ENCODE measurements at regions not wholly inside any gene's neighbourhood (a gene's known extent, or its start where the extent isn't known, plus 50 kb on each side); places are given as distances from the start of the nearest gene placed in this dataset.

DNA sequence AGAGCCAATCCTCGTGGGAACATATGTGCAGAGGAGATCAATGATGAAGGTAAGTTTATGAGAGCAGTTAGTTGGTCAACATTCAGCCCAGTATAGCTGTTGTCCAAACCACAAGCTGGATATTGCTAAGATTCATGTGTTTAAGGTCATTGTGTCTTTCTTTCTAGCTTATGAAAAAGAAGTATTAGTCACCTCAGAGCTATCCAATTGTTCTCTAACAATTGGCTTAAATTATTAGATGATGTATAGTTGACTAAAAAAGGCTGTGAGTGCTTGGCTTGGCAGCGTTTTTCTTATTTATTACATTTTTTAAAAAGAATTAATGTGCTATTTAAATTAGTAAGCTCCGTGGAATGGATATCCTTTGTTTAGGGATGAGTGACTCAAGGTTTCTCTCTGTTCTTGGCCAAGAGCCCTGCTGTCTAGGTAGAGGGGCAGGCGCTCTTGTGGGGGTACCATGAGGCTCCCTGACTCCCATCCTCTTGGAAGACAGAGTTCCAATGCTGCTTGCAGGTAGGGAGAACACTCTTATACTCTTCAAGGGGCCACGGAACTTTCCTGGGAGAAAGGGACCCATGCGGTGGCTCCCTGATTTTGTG is 487.4 kb downstream of the IRX1 start:
- DNase-seq: peak; percentile 80

DNA sequence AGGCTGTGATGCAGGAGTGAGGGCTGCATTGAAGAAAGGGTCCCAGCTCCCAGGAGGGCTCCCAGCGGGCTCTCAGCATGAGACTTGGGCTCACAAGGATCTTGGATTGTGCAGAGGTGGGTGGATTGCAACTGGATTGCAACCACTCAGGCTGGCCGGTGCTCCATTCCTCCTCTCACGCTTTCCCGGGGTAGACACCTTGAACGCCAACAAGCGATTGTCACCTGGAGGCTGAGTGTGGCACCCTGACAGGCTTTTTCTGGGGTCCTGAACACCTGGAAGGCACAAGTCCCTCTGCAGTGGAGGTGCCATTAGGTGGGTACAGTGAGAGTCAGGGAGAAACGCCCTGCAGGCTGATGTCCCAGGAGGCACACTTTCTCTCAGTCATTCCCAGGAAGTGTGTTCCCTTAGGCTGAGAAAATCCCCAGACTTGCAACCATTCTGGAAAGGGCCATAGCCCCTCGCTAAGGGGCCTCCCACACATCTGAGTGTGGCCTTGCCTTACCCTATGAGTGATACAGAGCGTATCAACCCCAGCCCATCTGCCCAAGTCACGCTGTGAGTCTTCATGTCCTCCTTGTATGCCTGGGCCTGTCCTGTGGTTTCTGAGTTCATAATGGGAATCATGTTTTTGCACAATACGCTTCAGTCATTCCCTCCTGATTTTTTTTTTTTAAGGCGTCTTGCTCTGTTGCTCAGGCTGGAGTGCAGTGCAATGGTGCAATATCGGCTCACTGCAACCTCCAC is 488.1 kb downstream of the IRX1 start:
- DNase-seq: peak; percentile 69

DNA sequence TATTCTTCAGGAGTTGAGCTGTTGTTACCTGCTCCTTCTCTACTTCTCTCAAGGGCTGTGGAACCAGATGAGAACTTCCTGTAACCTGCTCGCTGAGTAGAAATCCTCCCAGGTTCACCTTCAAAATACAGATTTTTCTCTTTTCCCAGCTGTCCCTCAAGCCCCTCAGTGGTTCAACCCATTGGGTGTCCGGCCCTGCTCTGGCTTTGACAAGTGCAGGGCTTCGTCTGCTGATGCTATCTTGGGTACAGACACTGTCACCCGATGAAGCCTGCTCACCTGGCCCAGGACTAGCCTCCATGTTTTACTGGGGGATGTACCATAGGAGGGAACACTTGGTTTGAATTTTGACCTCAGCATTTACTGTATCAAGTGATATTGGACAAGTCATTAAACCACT is 490.4 kb downstream of the IRX1 start:
- no peak for DNase-seq

DNA sequence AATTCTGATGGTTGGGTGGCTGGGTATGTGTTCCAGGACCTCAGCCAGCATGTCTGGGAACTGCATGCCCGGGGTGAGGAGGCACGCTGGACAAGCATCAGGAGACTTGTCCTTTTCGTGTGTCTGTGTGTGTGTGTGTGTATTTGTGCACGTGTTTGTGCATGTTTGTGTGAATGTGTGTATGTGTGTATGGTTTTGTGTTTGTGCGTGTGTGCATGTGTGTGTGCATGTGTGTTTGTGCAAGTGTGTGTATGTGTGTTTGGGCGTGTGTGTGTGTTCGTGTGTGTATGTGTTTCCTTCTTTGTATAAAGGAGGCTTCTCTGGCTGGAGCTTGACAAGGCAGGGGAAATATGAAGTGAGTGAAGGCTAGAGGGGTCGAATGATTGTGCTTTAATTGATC is 491.5 kb downstream of the IRX1 start:
- DNase-seq: no peak

DNA sequence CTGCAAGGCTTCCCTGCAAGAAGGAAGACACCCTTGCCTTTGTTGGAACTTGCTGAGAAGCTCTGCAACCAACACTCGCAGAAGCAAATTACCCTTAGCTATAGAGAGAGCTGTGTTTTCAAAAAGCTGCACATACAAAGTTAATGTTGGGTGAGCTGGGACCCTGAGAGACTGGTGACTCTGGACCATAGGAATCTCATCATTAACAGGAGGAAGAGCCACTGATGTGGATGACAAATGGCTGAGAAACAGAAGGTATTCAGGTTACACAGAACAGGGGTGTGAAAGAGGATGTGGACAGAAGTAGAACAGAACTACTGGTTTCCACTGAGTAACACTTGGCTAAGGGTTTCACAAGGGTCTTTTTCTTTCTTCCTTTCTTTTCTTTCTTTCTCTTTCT is 493.5 kb downstream of the IRX1 start:
- DNase-seq: peak; percentile 76

DNA sequence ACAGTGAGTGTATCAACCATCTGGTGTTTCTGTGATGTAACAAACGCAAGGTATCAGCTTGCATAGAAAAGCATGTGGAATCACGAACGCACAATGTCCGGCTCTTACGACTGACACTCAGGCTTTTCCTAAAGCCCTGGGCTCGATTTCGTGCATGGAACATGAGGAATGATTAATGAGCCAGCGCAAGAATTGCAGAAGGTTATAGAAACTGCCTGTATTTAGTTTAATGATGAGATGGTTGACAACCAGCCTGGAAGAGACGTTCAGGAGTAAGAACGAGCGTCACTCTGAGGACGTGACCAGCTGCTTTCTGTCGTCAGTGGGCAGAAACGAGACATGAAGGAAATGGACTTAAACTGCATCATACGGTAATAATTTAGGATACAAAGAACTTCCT is 497.6 kb downstream of the IRX1 start:
- DNase-seq: peak; percentile 57

DNA sequence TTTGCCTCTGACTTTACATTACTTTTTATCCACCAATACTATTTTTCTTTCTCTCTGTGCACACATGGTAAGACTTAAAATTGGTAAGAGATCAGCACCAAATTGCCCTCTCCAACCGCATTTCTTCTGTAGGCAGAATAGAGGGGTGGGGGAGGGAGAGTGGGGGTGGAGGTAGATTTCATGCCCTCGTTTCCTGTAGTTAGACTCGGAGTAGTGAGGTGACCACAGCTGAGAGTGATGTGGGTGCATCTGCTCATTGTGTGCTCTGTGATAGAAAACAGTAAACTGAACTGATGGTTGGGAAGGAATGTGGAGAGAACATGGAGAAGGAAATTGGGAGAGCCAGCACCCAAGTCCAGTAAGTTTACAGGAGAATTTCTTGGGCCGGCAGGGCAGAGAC is 498.3 kb downstream of the IRX1 start:
- no peak for DNase-seq

DNA sequence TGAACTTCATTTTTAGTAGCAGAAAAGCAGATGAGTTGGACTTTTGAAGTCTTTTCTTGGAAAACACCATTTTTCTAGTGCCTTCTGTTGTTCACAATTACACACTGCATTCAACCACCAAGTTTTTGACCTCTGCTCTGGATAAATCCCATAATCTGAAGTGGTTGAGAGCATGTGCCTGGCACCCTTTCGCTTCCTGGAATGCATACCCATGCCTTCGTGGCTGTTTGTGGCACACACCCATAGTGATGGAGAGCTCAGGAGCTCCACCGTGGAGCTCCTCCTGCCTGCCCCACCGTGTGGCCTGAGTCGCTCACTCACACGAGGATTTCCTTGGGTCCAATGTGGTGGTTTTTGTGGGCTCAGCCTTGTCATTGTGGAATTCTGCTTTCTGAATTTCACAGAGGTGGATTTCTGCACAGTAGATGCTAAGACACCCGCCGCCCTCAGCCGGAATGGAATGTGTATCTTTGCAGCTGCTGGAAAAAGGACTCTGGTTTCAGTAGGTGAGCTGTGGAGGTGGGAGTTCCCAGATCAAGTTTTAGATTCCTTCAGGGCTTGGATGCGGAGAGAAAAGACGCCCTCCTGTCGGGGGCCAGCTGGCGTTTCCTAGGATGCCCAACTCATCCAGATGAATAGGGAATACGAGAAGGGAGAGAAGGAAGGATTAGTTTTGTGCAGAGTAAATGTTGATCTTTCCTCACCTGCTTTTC is 500.4 kb downstream of the IRX1 start:
- peak; percentile 23 for DNase-seq

DNA sequence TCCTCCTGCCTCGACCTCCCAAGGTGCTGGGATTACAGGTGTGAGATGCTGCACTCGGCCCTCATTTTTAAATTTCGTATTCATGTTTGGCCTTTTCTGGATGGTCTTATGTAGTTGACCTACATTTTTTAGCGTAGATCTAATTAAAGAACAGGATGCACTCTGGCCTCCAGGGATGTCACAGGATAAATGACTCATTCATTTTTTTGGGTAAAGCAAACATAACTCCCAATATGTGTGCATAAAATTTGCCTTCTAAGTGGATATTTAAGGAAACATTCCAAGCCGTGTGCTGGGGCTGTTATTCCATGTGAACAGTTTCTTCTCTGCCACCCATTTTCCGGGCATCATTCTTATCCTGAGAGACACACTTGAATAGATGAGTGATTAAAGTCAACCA is 501.6 kb downstream of the IRX1 start:
- DNase-seq: peak; percentile 36

DNA sequence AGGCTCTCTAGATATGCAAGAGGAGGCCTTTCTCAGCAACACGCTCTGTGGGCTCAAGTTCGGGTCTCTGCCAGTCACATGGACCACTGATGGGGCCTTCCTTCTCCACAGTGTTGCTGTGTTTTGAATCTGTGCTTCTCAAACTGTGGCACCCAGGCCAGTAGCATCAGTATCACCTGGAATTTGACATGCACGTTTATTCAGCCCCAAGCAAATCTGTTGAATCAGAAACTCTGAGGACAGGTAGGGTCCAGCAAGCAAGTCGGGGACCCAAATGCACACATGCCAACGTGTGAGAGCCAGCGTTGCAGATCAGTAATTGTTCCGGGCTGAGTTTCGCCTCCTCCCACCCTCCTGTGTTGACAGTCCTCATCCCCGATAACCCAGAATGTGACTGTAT is 502.6 kb downstream of the IRX1 start:
- no peak for DNase-seq

DNA sequence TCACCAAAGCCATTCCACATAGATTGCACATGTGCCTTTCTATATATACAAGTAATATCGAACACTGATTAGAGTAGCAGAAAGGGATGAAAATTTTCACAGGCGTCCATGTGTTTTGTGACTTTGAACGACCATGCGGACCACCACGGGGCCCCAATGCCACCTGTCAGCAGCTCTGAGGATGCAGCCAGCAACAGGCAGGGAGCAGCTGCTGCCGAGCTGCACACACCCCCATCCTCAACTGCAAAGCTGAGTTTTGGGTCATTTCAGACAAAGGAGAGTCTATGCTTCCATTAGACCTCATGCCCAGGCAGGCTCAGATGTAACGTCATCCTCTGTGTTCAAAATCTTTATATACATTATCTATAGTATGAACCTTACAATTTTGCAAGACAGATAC is 503.8 kb downstream of the IRX1 start:
- no peak for DNase-seq

DNA sequence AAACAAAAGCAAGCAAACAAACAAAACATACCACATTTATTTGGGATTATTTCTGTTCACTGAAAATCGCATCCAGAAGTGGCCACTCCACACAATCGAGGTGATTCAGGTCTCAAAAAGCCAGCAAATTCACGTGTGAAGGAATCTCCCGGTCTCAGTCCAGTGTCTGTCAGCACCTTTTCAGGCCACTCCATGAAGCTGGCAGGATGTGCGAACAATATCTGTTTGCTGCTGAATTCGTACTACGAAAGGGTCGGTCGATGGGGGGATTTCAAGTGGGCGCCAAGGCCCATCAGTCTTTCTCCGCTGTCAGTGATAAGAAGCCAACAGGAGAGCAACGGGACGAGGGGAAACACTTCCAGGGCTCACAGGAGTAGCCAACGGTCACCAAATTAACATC is 505.1 kb downstream of the IRX1 start:
- DNase-seq: no peak

DNA sequence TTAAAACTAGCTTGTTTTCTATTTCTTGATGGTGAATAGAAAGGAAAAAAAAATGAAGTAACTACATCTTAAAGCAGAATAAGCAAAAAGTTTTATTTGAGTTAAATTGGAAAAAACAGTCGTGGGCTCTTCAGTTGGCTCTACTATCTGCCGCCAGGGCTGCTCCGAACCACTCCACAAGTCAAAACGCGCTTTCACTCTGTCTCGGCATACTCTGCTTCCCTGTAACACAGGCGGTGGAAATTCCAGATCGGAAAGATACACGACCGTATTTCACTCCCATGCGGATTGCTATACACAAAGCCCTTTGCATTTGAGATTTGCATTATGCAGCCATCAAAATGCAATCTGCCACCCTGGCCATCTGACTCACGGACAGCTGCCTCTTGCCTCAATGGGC is 505.6 kb downstream of the IRX1 start:
- DNase-seq: no peak

DNA sequence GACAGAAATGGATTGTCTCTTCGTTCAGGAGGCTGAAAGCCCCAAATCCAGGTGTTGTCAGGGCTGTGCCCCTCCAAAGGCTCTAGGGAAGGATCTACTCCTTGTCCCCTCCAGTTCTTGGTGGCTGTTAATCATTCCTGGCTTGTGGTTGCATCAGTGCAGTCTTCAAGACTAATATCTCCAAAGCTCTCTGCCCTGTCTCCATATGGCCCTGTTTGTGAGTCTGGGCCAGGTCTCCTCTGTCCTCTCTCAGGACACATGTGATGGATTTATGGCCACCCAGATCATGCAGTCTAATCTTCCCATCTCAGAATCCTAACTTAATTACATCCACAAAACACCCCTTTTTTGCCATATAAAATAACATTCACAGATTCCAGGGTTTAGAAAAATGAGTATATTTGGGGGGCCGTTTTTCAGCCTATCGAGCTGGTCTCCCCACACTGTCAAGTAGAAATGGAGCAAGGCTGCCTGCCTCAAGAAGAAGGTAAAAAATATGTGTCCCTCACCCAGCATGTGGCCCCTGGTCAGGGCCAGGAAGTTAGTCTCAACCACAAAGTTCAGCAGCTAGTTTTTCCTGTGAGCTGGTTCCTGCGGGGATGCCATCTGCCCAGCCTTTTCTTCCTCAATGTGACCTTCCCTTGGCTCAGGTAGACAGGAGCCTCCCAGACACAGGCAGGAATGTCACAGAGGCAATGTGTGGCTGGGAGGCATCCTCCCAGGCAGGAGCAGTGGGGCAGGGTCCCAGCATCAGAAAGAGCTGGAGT is 509.4 kb downstream of the IRX1 start:
- DNase-seq: no peak

DNA sequence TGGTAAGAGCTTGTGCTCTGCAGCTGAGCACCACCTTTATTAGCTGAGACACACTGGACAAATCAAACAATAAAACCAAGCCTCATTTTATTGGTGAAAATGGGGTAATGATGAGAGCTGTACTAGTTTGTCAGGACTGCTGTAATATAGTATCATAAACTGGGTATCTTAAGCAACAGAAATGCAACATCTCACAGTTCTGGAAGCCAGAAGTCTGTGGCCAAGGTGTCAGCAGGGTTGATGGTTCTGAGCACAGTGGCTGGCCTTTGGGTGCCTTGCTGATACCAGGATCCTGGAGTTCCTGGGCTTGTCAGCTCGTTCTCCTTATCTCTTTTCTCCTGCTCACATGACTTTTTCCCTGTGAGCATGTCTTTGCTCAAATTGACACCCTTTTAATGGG is 513.1 kb downstream of the IRX1 start:
- no peak for DNase-seq

DNA sequence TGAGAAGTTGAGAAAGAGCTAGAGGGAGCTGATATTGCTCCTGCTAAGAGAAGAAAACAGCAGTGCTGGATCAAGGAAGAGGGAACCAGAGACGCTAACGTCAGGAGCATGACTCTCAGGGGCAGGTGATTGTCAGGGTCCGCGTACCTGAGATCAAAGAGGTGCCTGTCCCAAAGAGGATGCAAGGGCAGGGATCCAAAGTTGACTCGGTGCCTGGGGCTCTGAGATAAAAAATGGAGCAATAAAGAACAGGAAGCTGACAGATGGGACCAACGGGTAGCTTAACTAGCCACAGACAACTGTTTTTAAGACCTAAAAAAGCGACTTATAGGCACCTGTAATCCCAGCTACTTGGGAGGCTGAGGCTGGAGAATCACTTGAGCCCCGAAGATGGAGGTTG is 517.8 kb downstream of the IRX1 start:
- DNase-seq: no peak

DNA sequence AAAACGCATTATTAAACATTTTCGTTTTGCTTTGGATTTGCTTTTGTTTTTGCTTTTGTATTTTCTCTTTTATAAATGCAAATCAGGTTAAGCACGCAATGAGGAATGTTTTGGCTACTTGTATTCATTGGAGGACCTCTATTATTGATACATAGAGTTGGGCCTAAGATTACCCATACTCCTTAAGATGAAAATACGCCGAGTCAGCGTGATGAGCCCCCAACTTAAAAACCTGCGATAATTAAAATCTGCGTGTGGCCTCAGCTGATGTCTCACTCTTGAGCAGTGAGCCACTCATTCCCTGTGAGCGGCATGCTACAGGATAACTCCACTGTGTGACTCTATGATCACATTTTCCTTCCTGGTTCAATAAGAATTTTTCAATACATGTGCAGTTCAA is 518.3 kb downstream of the IRX1 start:
- DNase-seq: no peak

DNA sequence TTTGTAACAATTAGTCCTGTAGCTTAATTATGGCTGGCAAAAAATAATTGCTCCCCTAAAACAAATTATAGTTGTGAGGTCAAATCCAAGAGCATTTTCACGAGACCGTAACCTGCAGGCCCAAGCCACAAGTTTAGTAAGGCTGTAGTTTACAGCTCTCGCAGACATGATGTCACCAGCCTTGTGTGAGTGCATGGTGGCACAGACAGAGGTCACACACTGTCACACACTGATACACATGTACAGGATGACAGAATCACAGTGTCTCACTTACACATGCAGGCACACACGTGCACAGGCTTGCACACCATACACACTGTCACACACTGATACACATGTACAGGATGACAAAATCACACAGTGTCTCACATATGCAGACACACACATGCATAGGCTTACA is 518.8 kb downstream of the IRX1 start:
- no peak for DNase-seq

DNA sequence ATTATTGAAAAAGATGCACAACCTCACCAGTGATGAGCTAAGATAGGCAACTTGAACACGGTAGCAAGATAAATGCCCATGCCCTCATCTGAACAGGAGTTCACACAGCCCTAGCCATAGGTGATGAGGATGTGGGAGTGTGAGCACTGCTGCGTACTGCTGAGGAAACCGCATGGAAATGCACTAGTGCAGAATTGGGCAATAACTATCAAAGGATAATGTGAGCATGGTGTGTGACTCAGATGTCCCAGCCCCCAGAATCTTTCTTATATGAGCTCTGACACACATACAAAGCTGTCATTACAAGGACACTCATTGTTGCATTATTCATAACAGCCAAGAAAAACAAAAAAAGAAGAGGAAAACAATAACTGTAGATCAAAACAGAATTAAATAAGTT is 521.2 kb downstream of the IRX1 start:
- DNase-seq: peak; percentile 80

DNA sequence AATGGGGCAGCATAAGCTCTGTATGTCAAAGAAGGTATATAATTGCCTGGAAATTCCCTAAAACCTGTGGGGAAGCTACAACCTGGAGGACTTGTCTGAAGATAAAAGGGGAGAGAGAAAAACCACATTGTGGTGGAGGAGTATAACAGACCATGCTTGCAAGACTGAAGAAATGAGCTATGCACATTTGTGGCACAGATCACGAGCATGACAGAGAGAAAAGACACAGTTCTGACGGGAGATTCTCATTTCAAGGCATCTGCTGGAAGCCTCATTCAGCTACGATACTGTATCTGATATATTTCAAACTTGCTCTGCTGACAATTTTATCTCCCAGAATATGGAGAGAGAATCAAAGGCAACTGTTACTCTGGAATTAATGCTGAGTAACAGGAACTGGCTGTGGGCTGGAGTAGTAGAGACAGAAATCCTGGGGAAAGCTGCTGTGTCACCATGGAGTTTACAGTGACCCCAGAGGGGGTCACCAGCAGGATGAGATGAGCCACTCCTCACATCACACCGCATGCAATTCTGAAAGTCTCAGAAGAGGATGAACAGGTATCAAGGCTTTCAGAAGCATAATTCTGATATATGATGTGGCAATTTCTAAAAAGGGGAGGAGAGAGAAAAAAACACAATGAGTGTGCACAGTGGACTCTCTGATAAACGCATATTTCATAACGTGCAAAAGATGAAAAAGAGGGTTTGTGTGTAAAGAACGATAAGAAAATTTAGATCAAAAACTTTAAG is 528.8 kb downstream of the IRX1 start:
- peak; percentile 47 for DNase-seq

DNA sequence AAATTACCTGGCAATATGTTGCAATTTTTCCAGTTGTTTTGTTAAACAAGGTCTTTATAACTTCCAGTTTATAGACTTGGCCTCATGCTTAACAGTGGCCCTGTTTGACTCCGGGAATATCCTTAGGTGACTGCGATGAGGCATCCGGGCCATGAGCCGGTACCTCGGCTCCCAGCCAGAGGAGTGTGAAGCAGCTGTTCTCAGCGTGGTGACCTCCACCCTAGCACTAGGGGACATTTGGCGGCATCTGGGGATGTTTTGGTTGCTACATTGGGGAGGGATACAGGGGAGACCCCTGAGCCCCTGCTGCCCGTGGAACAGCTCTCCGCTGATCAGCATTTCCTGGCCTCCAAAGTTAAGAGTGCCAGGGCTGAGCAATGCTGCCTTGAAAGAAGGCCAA is 533.4 kb downstream of the IRX1 start:
- DNase-seq: no peak

DNA sequence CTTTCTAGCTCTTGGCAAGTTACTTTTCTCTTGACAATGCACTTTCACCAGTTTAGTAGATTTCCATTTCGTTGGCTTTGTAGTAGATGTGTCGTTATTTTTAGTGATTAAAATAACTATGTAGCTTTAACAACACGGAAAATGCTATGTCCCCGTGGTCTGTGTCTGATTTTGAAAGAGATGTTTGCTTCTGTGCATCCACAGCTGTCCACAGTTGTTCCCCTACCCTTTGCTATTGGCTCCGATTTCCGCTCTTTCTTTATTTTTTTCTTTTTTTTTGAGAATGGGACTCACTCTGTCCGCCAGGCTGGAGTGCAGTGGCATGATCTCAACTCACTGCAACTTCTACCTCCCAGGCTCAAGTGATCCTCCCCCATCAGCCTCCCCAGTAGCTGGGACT is 533.9 kb downstream of the IRX1 start:
- no peak for DNase-seq

DNA sequence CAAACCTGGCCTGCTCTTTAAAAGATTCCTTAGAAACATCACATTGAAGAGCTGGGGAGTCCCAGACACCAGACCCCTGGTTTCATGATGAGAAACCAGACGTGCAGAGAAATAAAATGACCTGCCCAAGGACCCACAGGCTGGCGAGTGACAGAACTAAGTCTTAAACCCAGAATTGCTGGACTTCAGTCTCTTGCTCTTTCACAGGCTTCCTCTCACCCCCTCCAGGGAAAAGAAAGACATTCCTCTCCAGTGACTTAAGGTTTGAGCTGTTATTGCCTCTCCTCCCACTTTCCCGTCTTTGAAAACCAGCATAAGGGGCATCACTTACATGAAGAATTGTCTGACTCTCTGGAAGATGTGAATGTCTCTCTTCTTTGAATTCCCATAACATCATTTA is 535.2 kb downstream of the IRX1 start:
- DNase-seq: peak; percentile 55
